ENCODE measurements at regions not wholly inside any gene's neighbourhood (a gene's known extent, or its start where the extent isn't known, plus 50 kb on each side); places are given as distances from the start of the nearest gene placed in this dataset.

GRCh38 chr2:162968306-162968705 is 129.7 kb upstream of the KCNH7 start:
- no peak for TF ChIP-seq CTCF (IDR thresholded peaks at IDR 0.05)
- no peak for TF ChIP-seq TEAD1 (CRISPR knock-in tag; IDR thresholded peaks at IDR 0.05)
- TF ChIP-seq NFYB (CRISPR knock-in tag; conservative IDR thresholded peaks at IDR 0.05; ENCODE audit: low read depth): no peak
- no peak for TF ChIP-seq MXD4 (CRISPR knock-in tag; IDR thresholded peaks at IDR 0.05; ENCODE audit: borderline replicate concordance)
- no peak for TF ChIP-seq ATF2 (CRISPR knock-in tag; IDR thresholded peaks at IDR 0.05; ENCODE audit: borderline replicate concordance, low read depth)
- no peak for TF ChIP-seq CREM (CRISPR knock-in tag; IDR thresholded peaks at IDR 0.05)

All from WTC11 (cell line).